H54 (cell line): ENCODE measurements at regions not wholly inside any gene's neighbourhood (a gene's known extent, or its start where the extent isn't known, plus 50 kb on each side); places are given as distances from the start of the nearest gene placed in this dataset.

Source experiments
- DNase-seq: peaks from one replicate; pipeline ENCODE4 v3.0.0; 2011; ENCODE audit warnings: low spot score, mixed read lengths; ENCODE audit not compliant: insufficient read length
- FAIRE-seq: peaks from 3 replicates; lab custom pipeline; 2011; peaks lifted over from hg19 to GRCh38; lab: Jason Lieb, UNC
- POLR2A ChIP-seq: IDR thresholded peaks from 2 replicates; pipeline ENCODE4 v1.6.1; 2011; ENCODE audit warnings: low read depth, mild to moderate bottlenecking, low read length

DNA sequence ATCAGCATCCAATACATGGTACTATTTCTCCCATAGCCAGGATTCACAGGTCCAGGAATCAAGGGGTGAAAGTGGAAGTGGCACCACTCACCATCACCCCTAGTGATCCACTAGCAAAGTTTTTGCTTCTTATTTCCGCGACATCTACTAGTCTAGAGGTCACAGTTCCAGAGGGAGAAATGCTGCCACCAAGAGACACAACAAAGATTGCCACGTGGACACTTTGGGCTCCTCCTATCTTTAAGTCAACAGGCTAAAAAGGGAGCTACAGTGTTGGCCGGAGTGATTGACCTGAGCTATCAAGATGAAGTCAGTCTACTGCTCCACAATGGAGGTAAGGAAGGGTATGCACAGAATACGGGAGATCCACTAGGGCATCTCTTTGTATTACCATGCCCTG, 178.2 kb downstream of the AKR1D1 start:
- FAIRE-seq: no peak
- DNase-seq: no peak
- TF ChIP-seq POLR2A: no peak

DNA sequence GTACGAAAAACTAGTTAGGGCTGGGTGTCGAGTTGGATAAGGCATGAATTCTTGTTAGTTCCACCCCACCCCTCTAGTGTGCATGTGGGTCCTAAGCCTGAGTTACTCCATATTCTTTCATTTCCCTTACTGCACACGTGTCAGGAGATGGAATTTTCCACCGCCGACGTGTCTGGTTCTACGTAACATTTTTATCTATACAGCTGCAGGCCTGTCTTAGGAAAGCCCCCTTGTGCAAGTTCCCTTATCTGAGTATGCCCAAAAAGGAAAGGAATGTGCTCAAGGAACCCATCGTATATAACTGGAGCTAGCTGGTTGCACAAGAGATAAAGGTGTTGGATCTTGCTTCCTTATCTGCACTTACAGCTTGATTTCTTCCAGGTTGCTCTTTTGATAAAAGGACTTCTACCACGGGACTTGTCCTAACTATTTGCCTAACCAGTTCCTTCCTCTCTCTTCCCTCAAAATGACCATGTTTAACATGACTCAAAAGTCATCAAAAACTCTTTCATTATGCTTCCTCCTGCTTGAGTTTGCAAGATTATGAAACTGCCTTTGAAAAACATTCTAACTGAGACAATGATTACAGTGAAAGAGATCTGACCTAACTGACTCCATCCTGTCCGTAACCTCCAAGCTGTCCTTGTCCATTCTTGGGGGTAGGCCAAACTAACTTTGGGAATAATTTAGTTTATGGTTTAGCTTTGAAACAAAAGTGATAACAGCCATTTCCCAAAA, 181.4 kb downstream of the AKR1D1 start:
- no peak for TF ChIP-seq POLR2A
- DNase-seq: no peak
- FAIRE-seq: no peak

DNA sequence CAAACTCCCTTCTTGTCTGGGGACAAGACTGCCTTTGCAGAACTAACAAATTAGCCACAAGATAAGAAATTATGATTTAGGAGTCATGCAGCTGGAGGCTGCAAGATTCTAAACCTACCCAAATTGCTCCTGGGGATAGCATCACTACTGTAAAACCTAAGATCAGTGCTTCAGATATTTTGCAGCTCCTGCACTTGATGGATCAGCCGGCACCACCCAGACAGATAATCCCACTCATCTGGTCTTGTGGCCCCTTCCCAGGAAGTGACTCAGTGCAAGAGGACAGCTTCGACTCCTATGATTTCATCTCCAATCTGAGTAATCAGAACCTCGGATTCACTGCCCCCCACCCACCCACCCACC, 181.9 kb downstream of the AKR1D1 start:
- TF ChIP-seq POLR2A: no peak
- DNase-seq (no peak), FAIRE-seq (no peak)

- no peak for FAIRE-seq
- DNase-seq: no peak
- no peak for TF ChIP-seq POLR2A
These were observed 183.4 kb downstream of the AKR1D1 start for GRCh38 chr7:138259675-138260074.

GRCh38 chr7:138267934-138268333, 191.7 kb downstream of the AKR1D1 start:
- DNase-seq (no peak), FAIRE-seq (no peak)
- TF ChIP-seq POLR2A: no peak

GRCh38 chr7:138276891-138277290, 183.2 kb upstream of the TRIM24 start:
- DNase-seq (no peak), FAIRE-seq (no peak)
- no peak for TF ChIP-seq POLR2A

DNA sequence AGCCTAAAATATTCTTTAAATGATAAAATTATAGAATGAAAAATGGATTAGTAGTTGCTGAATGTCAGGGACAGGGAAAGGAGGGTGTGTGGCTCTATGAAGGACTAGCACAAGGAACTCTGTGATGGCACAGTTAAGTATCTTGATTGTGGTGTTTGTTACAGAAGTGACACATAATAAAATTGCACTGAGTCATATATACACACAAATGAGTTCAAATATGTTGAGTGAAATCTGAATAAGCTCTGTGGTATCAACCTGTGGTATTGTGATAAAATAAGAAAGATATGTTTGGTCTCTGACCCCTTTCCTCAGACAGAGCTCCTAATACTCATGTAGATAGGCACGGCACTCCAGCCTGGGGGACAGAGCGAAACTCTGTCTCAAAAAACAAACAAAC, 181.5 kb upstream of the TRIM24 start:
- TF ChIP-seq POLR2A: no peak
- FAIRE-seq (no peak), DNase-seq (no peak)

GRCh38 chr7:138282997-138283396, 177.1 kb upstream of the TRIM24 start:
- no peak for TF ChIP-seq POLR2A
- FAIRE-seq (no peak), DNase-seq (no peak)

DNA sequence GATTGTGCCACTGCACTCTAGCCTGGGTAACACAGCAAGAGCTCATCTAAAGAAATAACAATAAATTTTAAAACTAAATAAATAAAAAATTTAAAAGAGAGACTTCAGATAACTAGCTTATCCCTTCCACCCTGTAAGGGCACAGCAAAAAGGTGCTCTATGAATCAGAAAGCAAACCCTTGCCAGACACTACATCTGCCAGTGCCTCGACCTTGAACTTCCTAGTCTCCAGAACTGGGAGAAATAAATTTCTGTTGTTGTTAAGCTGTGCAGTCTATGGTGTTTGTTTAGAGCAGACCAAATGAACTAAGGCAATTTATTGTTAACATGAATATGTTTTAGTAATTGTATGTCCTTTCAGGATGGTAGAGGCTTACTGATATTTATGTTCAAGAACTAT, 174.9 kb upstream of the TRIM24 start:
- no peak for TF ChIP-seq POLR2A
- DNase-seq (no peak), FAIRE-seq (no peak)

- no peak for DNase-seq
- FAIRE-seq: no peak
- TF ChIP-seq POLR2A: no peak
These were observed 173.2 kb upstream of the TRIM24 start for GRCh38 chr7:138286846-138287245.

DNA sequence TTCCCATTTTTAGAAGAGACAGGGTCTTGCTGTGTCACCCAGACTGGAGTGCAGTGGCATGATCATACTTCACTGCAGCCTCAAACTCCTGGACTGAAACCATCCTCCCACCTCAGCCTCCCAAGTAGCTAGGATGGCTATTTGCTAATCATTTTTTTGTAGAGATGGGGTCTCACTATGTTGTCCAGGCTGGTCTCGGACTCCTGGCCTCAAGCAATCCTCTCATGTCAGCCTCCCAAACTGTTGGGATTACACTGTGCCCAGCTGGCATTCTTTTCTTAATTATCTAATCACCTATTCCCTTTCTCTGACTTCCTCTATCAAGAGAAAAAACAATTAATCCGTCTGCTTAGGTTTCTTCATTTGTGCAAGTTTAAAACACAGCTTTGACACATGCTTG, 172.5 kb upstream of the TRIM24 start:
- TF ChIP-seq POLR2A: no peak
- DNase-seq: no peak
- FAIRE-seq: no peak

DNA sequence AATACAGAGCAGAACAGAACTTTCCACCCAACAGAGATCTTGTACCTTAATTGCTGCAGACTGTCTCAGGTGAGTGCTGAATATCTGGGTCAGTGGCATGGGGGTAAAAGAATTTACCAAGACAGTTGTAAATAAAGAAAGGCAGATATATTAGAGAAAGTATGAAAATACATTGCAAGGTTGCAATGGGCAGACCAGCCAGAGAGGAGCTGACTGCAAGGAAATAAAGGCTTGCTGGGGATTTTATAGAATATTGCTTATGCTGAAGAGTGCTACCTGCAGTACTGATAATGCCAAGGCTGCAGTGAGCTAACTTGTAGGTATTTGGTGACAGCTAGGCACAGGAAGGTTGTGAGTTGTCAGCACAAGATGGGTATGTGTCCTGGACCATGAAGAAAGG, 171.0 kb upstream of the TRIM24 start:
- TF ChIP-seq POLR2A: no peak
- DNase-seq (no peak), FAIRE-seq (no peak)

DNA sequence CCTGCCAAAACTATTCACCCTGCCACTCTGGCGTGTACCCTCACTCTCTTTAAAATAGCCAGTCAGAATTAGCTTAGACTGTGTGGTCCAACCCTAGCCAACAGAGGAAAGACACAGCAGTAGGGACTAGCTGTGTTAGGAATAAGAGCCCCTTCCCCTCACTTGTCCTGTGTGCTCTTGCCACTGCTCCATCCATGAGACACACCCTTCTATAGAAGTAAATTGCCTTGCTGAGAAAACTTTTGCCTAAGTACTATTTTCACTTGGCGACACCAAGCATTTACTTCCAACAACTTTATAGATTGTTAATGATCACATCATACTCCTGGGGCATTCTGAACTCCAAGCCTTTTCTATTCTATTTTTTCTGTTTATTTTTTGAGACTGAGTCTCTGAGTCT, 170.2 kb upstream of the TRIM24 start:
- no peak for DNase-seq
- FAIRE-seq: no peak
- no peak for TF ChIP-seq POLR2A

- FAIRE-seq: no peak
- no peak for TF ChIP-seq POLR2A
- DNase-seq: no peak
These were observed 167.1 kb upstream of the TRIM24 start for GRCh38 chr7:138292951-138293350.

- no peak for TF ChIP-seq POLR2A
- no peak for FAIRE-seq
- no peak for DNase-seq
These were observed 164.9 kb upstream of the TRIM24 start for GRCh38 chr7:138295049-138295637.
